GM12892 (cell line): ENCODE measurements at regions not wholly inside any gene's neighbourhood (a gene's known extent, or its start where the extent isn't known, plus 50 kb on each side); places are given as distances from the start of the nearest gene placed in this dataset.

ENCODE experiments used
- DNase-seq: peaks from one replicate; pipeline ENCODE4 v3.0.0; 2011; ENCODE audit not compliant: insufficient read length
- FAIRE-seq: peaks from 2 replicates; lab custom pipeline; 2011; peaks lifted over from hg19 to GRCh38; lab: Jason Lieb, UNC
- POLR2A ChIP-seq: IDR thresholded peaks from 2 replicates; pipeline ENCODE4 v1.6.1; 2011; ENCODE audit warnings: low read depth, low read length, control low read depth
- POLR2AphosphoS5 ChIP-seq: IDR thresholded peaks from 2 replicates; pipeline ENCODE4 v1.6.1; 2011; ENCODE audit warnings: low read depth, low read length, control low read depth
- TAF1 ChIP-seq: IDR thresholded peaks from 2 replicates; pipeline ENCODE4 v1.6.1; 2011; ENCODE audit warnings: low read depth, mild to moderate bottlenecking, control low read depth, low read length, borderline replicate concordance

DNA sequence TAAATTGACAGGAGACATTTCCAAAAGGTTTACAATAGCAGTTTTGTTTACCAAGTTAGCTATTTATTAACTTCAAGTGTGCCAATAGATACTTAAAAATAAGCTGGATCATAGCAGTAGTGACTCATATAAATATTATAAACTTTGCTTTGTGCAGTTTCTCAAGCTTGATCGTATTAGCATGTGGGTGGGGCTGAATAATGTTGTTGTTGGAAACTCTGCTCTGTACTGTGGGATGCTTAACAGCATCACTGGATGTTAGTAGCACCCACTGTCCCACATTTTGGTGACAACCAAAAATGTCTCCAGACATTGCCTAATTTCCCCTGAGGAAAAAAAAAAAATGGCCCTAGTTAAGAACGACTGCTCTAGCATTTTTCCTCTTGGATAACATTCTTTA is 855.2 kb upstream of the ADGRL3 start:
- DNase-seq (no peak), FAIRE-seq (no peak)
- TF ChIP-seq POLR2A (no peak), TAF1 (no peak), POLR2AphosphoS5 (no peak)

DNA sequence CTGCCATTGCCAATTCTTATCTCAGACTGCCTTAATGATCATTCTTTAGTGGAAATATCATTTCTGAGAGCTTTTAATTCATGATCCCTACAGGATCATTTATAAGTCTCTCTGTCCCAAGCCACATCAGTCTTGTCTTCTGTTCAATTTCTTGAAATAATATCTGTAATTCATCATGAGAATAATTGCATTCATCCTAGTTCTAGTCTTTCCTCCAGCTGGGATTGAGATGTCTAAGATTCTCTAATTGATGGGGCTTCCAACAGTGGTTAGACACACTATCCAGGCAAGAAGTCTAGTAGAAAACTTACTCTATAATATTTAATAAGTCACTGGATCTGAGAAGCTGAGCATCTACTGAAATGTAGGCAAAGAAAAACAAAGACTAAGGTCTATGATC is 854.7 kb upstream of the ADGRL3 start:
- DNase-seq, result no peak
- no peak for TF ChIP-seq POLR2AphosphoS5
- no peak for TF ChIP-seq POLR2A
- TF ChIP-seq TAF1, result no peak
- no peak for FAIRE-seq

DNA sequence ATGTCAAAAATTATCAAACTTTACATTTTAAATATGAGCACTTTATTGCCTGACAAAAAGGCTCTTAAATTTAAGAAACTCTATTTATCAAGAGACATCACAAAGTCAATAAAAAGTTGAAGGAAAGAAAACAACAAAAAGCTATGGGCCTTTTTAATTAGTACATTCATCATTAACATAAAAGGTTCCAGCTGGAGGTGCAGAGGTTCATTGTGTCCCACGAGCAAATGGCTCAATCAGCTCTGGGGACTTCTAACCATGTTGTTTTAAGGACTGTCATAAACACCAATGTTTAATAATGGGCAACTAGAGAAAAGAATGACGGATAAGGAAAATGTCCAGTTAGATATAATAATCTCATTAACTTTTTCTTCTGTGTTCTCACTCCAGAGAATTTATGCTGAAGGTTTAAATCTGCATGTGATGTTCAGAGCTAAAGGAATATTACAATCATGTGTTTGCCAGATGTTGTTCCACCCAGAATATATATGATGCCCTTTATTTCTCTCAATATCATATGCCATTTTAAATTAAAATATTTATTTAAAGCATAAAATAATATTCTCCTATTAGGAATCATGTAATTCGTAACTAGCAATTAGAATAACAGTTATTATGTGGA is 840.3 kb upstream of the ADGRL3 start:
- DNase-seq (no peak), FAIRE-seq (no peak)
- TF ChIP-seq POLR2A (no peak), TAF1 (no peak), POLR2AphosphoS5 (no peak)

DNA sequence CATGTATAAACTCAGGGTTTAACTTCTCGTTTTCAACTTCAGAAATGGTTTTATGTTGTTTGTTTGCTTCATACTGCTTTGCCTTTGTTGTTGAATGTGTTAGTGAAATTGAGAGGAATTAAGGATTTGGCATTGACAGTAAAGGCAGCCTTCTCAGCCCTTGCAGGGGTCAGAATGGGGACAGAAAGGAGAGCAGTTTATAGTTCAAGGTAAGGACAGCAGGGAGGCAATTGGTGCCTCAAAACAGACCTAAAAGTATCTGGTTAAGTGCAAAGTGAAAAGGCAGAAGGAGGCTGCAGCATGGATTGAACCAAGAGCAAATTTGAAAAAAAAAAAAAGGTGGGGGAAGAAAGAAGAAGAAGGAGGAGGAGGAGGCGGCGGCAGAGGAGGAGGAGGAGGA is 835.0 kb upstream of the ADGRL3 start:
- no peak for TF ChIP-seq POLR2A
- TF ChIP-seq TAF1, result no peak
- TF ChIP-seq POLR2AphosphoS5, result no peak
- no peak for FAIRE-seq

DNA sequence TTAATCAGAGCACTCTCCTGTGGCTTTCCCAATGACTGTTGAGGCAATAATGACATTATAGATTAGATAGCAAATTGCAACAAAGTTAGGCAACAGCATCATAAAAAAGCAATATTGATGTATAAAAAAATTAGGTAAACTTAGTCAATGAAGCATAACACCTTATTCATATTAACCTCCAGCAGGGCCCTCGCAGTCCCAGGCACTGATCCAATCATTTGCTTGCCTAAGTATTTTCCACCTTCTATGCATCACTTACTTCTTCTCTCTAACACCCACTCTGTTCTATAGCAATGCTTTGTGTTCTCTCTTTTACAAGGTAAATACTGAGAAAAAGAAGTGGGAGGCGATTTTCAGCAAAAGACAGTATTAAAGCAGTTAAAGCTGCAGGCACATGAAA is 833.5 kb upstream of the ADGRL3 start:
- DNase-seq (no peak), FAIRE-seq (no peak)
- TF ChIP-seq TAF1 (no peak), POLR2A (no peak), POLR2AphosphoS5 (no peak)

More for the DNA sequence above, 835.0 kb upstream of the ADGRL3 start:
- no peak for DNase-seq

DNA sequence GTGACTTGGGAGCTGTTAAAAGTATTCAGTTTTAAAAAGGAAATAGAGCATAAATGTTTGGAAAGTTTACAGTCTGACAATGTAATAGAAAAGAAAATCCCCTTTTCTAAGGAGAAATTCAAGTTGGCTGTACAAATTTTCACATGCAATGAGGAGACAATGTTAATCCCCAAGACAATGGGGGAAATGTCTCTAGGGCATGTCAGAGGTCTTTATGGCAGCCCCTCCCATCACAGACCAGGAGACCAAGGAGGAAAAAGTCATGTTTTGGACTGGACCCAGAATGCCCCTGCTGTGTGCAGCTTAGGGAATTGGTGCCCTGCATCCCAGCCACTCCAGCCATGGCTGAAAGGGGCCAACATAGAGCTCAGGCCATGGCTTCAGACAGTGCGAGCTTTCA is 831.1 kb upstream of the ADGRL3 start:
- TF ChIP-seq POLR2AphosphoS5 (no peak), POLR2A (no peak), TAF1 (no peak)
- FAIRE-seq (no peak), DNase-seq (no peak)

DNA sequence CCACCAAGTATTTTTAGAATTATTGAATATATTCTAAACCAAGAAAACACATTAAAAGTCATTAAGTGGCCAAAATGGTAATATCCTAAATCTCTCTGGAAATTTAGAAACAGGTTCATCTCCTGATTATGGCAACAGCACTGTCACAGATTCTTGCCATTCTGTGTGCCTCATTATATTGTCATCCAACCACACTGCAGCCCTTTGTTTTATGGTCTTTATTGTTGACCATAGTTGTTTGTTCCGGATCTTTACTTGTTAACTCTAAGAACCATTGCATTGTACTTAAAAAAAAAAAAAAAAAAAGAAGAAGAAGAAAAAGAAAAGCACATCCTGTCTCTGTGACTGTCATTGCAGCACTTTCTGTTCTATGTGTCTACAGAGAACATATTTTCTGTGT is 822.1 kb upstream of the ADGRL3 start:
- no peak for TF ChIP-seq TAF1
- TF ChIP-seq POLR2A, result no peak
- no peak for TF ChIP-seq POLR2AphosphoS5
- no peak for DNase-seq
- no peak for FAIRE-seq

DNA sequence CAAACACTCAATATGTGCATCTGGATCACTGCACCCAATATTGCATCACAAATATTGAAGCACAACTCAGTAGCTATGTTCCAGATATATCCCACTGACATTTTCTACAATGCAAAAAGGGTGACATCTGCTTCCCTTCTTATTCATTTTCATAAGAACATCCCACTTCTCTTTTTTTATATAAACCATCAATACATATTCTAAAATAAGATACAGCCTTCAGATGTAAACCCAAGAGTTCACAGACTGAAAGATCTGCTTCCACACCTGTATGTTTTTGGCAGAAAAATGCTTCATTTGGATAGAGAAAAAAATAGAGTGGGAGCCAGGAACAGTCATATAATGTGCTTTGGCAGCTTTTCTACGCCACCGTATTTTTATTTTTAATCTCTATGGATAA is 815.6 kb upstream of the ADGRL3 start:
- DNase-seq (no peak), FAIRE-seq (no peak)
- TF ChIP-seq POLR2A (no peak), TAF1 (no peak), POLR2AphosphoS5 (no peak)

DNA sequence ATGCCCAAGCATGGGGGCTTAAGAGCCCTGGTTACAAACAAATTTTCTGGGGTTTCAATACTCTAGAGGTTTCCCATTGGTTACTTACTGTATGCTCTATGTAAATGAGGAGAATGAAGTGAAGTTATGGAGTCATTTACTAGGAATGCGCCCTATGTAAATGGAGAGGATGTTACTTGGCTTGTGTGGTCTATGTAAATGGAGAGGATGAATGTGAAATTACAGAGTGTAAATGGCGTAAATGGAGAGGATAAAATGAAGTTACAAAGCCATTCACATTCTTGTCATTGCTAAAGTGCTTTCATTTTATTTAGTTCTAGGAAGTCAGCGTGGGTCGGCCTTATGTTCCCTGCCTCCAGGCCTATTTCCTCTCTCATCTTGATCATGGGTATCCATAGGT is 810.5 kb upstream of the ADGRL3 start:
- no peak for FAIRE-seq
- no peak for DNase-seq

DNA sequence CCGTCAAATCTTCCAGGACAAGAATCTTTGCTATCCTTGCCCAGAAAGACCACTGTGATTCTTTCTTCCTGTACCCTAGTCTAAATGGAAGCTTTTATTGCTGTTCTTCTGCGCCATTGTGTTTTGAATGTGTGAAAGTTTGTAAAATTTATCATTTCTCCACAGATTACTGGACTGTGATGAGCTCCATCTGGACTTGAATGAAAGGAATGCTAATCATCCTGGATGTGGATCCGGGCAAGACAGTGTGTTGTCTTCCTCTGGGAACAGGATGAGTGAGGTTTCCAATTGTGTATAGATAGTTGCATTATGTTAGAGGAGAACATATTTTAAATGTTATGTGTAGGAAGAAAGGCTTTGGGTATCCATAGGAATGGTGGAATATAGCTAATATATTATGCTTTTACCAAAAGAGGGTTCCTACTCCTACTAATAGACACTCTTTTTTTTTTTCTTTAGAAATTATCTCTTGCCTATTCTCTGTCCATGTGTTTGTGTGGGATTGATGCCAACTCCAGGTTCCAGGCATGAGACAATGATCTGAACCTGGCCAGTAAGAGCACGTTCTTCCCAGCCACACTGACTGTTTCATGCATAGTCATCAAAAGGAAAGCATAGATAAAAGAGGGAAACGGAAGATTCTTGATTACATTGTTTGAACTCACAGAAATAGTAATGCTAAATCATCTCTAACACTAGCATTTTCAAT is 803.6 kb upstream of the ADGRL3 start:
- no peak for TF ChIP-seq POLR2A
- TF ChIP-seq POLR2AphosphoS5, result no peak
- no peak for TF ChIP-seq TAF1
- DNase-seq, result no peak
- FAIRE-seq, result no peak

More for the DNA sequence above, 810.5 kb upstream of the ADGRL3 start:
- no peak for TF ChIP-seq POLR2A

DNA sequence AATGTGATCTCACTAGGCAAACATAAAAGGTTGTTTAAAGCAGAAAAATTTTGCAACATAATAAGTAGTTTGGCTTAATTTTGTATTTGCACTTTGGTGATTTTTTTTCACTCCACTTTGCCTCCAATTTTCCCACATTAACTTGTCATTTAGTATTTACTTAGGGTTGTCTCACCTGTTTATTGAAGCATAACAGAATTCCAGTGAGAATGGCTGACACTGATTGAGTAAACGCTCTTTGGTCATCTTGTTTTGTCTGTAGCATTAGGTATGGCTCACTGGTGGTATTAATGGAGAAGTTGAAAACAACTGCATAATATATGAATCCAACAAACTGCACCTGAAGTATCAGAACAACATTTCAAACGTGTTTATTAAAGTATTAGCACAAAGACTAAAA is 799.5 kb upstream of the ADGRL3 start:
- FAIRE-seq, result no peak
- DNase-seq, result no peak
- TF ChIP-seq POLR2A (no peak), TAF1 (no peak), POLR2AphosphoS5 (no peak)

DNA sequence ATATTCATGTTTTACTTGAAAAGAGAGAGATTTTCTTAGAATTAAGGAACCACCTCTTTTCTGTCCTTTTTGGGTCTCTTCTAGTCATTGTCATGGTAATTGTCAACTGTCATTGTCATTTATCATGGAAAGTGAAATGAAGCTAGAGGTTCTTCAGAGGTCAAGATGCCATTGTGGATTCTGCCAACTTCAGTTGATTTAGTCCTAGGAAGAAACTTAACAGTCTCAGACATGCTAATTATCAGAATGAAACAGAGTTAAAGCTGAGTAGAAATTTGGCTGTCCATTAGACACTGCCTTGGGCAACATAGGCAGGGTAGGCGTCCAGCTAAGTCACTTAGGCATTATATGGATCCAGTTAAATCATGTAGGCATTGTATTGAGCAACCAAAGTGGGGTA is 796.1 kb upstream of the ADGRL3 start:
- no peak for TF ChIP-seq POLR2AphosphoS5
- no peak for TF ChIP-seq TAF1
- TF ChIP-seq POLR2A, result no peak
- DNase-seq, result no peak
- no peak for FAIRE-seq
